GM12874 (cell line): ENCODE measurements at regions not wholly inside any gene's neighbourhood (a gene's known extent, or its start where the extent isn't known, plus 50 kb on each side); places are given as distances from the start of the nearest gene placed in this dataset.

ENCODE experiments used
- TF ChIP-seq, protein P1 (sequence below): IDR thresholded peaks from 2 replicates; pipeline ENCODE4 v1.5.1; 2011; ENCODE audit warnings: low read depth, mild to moderate bottlenecking, control low read depth, low read length, moderate library complexity; ENCODE audit not compliant: insufficient read depth

DNA sequence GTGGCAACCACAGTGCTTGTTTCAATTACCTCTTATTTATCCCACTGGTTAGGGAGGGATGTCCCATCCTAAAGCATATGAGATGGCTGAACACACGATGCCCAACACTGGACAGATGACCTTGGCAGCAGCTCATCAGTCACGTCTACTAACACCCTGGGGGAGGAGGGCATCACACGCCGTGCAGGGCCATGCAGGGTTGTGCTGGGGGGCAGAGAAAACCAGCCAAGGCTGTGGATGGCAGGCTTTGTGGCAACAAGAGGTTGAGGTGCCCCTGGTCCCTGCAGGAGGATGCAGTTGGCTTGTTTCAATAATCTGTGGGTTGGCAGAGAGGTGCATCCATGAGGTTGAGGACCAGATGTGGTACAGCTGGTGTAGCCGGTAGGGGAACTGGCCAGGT is 293.7 kb upstream of the SULF2 start:
- TF ChIP-seq, protein P1, sequence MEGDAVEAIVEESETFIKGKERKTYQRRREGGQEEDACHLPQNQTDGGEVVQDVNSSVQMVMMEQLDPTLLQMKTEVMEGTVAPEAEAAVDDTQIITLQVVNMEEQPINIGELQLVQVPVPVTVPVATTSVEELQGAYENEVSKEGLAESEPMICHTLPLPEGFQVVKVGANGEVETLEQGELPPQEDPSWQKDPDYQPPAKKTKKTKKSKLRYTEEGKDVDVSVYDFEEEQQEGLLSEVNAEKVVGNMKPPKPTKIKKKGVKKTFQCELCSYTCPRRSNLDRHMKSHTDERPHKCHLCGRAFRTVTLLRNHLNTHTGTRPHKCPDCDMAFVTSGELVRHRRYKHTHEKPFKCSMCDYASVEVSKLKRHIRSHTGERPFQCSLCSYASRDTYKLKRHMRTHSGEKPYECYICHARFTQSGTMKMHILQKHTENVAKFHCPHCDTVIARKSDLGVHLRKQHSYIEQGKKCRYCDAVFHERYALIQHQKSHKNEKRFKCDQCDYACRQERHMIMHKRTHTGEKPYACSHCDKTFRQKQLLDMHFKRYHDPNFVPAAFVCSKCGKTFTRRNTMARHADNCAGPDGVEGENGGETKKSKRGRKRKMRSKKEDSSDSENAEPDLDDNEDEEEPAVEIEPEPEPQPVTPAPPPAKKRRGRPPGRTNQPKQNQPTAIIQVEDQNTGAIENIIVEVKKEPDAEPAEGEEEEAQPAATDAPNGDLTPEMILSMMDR: no peak

DNA sequence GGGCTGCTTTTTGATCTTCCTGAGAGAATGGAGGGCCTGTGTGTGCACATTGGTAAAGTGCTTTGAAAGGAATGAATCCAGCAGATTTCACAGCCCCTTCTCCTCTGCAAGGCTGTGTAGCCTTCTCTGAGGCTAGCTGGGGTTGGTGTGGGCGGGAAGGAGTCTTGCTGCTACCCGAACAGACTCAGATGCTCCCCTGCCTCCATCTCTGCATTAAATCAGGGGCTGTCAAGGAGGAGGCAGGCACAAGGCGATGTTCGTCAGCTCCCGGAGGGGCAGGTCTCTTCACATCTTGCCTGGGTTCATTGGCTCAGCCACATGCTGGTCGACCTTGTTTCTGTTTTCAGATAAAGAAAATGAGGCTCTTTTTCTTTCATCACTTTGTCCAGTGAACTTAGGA is 291.5 kb upstream of the SULF2 start:
- TF ChIP-seq, protein P1: no peak

DNA sequence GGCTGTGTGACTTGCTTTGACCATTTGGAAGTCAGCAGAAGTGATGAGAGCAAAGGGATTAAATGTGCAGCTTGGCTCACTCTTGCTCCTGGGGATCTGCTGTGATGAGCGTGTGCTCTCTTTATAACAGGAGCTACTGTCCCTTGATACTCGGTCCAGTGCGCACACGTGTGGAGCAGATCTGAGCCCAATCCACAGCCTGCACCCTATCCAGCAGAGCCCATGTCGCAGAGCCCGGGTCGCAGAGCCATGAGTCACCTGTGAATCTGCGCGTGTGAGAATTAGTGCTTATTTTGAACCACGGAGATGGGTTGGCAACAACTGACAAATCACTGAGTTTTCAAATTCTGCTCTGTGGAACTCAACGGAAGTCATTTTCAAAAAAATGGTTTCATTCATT is 291.0 kb upstream of the SULF2 start:
- TF ChIP-seq, protein P1: no peak

DNA sequence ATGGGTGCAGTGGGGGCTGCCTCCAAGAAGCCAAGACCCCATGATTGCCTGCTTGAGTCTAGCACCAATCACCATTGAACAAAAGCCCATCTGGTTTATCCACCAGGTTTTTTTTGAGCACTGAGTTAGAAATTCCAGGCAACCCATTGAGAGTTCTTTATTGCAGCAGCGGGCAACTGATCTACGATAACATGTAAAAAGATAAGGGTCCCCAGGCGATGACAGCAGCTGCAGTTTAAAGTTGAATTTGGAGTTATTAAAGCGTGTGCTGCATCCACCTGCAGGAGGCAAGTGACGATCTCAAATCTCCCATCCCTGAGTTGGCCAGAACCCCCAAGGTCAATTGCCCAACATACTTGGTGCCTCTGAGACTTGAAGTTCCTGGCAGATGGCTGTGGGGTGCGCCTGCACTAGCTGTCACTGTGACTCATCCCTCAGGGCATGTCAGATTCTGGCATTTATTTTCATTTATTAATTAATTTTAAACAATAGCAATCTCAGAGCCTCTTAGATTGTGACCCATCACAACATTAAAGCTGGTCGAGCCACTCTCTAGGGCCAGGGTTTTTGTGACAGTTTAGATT is 290.4 kb upstream of the SULF2 start:
- TF ChIP-seq, protein P1: no peak

DNA sequence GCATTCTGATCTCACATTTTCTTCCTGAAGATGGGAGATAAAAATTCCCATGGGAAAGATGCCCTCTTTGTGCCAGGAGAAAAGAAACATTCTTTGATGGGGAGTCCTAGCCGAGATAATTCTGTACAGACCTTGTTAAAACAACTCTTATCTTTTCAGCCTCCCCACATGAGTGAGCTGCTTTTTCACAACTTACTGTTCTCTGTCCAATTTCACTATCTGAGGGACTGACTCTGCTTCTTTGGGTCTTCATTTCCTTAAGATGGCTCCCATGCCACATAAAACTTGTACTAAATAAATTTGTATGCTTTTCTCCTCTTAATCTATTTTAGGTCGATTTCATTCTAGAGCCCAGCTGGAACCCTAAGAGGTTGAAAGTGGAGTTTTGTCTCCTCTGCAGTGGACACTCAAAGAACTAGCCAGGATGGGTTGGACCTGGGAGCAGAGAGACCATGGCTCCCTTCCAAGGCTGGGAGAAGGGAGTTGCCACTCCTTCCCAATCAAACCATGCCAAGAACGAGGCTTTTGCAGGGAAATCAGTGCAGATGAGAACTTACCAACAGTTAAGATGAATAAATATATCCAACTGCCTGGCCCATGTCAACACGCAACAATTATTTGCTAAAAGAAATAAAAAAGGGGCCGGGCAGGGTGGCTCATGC is 285.8 kb upstream of the SULF2 start:
- TF ChIP-seq, protein P1: no peak

DNA sequence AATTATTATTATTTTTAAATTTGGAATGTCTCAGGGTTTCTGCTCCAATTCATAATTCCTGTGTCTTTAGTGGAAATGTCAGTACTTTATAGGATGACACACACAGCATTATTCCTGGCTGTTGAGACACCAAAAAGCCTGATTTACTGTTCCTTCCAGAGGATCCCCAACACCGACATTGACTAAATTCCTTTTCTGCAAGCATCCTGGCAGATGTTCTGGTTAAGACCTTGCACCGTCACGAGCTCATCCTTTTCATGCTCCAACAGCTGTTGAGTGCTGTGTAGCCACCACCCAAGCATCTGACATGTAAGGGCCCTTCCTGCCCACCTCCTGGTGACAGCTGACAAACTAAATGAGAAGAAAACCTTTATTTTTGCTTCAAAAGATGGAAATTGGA is 284.3 kb upstream of the SULF2 start:
- TF ChIP-seq, protein P1: no peak

DNA sequence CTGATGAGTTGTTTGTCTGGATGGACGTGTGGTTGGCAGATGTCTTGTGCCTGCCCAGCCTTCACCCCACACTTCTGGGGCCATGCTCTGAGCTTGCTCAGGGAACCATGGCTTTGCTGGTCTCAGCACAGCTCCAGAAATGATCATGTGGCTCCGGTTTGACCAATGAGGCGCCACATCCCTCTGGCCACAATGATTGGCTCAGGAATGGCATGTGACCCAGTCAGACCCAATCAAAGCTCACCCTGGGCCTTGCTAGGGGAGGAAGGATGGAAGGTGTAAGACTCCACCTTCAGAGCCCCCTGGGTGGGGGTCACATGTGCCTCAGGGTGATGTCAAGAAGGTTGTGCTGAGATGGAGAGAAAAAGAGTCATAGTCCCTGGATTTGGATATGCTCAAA is 281.6 kb upstream of the SULF2 start:
- TF ChIP-seq, protein P1: no peak
